Activated CD8-positive, alpha-beta memory T cell treated with anti-CD3 and anti-CD28 coated beads, Interleukin-2, amount 50 U/mL, for 48 hours (primary cell): ENCODE measurements at regions not wholly inside any gene's neighbourhood (a gene's known extent, or its start where the extent isn't known, plus 50 kb on each side); places are given as distances from the start of the nearest gene placed in this dataset.
"Not testable (repeated sequence)": the region's sequence is repeated elsewhere in the genome, so short reads cannot be mapped to it uniquely, and the experiment has no call there.

Source experiments
- DNase-seq: peaks from one replicate; pipeline ENCODE4 v3.0.0-alpha.2; 2020

DNA sequence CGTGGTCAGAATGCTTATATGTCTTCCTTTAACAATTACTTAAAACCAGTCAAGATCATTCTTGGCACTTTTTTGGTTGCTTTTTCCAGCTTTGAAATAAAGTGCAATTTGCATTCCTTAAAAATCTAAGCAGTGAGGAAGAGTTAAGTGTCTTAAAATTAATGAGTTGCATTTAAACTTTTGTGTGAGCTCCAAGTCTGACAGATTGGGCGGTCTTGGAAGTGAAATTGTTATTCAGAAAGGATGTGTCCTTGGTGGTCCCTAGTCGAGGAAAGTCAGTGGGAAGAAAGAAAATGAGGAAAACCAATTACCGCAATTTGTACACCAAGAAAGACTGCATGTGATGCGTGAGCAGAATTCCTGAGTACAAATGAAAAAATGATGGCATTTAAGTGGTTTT is 132.5 kb downstream of the HHIPL2 start:
- DNase-seq: no peak

DNA sequence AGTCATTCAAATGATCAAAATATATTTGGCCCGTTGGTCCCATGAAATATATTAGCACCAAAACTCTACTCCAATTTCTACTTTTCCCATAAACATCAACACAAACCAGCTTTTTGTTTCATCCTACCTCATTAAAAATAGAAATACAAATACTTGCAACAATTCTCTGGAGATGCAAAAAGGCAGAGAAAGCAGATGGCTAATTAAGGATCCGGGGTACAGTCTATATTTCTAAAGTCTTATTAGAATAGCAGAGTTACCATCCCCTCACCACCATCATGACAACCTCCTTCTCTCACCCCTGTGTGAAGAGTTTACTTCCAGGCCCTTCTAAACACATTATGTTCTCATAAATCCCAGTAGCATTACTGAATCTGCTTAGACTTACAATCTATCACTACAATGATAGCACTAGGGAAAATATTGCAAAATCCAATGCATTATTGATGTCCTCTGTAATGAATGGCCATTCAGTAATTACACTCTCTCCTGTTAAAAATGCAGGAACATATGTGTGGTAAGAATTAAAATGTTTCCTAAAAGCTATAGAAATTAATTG is 133.8 kb downstream of the HHIPL2 start:
- no peak for DNase-seq

DNA sequence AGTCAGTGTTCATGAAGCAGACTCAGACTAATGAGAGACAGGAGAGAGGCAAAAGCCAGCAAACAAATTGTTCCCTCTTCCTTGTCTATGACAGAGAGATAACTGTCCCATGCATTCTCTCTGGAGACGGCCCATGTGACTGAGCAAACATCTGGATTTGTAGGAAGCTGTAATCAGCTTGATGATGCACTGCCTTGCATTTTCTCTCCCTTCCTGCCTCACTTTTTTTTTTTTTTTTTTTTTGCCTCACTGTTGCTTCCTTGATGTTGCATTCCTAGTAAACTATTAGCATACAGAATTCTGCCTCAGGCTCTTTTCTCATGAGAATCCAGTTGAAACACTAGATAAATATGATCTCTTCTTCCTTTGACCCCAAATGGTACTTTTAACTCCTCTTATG is 134.5 kb downstream of the HHIPL2 start:
- no peak for DNase-seq

GRCh38 chr1:222404710-222405109 is 143.2 kb downstream of the HHIPL2 start:
- no peak for DNase-seq

GRCh38 chr1:222399197-222399596 is 148.7 kb downstream of the HHIPL2 start:
- DNase-seq: no peak

DNA sequence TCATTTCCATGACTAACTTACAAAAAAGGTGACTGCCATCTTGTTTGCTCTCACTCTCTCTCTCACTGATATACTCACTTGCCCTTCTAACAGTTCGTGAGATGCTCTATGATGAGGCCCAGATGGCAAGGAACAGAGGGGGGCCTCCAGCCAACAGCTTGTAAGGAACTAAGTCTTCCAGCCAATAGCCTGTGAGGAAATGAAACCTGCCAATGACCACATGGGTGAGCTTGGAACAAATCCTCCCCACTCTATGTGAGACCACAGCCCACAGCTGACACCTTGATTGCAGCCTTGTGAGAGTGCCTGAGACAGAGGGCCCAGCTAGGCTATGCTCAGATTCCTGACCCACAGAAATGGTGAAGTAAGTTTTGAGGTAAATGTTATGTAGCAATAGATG is 153.7 kb downstream of the HHIPL2 start:
- no peak for DNase-seq

DNA sequence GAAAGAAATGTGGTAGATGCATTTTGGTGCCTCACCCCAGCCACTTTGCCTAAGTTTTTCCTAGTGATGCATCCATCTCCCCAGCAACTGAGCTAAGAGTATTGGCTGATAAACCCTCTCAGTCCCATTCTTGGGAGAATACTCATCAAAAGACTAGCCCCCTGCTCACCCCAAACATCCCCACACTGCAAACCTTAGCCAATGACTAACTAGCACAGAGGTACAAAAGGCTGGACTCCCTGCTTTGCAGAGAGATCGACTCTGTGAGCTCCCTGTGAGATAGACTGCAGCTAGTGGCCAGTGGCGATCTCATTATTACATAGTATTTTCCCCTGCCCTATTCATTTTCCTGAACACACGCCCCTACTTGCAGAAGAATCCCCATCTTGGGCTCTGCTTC is 155.3 kb downstream of the HHIPL2 start:
- DNase-seq: no peak

DNA sequence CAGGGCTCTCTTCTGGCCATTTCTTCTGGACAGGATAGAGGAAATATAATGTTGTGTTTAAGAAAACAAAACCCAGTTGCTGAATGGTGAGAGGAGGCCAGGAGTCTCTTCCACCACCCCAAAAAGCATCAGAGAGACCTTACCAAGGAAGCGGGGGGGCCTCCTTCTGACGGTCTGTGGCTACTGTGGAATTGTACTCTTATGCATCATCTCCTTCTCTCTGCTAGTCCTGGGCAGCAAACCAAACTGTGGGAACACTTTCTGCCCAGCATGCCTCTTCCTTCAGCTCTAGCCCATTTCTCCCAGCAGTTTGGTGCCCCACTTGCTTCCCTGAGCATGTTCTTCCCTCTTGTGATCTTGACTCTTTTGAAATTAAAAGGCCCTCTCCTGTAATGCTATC is 157.7 kb downstream of the HHIPL2 start:
- no peak for DNase-seq

GRCh38 chr1:222387007-222387814 is 160.7 kb downstream of the HHIPL2 start:
- DNase-seq: no peak

DNA sequence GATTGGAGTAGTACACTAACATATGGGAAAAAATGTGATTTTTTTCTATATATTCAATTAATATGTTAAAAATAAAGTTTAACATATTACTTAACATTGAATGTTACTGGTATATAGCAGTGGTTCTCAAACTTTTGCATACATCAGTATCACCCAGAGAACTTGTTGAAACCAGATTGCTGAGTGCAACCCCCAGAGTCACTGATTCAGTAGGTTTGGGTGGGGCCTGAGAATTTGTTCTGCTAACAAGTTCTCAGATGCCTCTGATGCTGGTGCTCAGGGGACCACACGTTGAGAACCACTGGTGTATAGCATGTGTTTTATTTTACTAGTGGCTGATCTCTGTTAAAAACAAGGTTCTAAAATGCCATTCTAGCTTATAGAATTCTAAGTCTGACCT is 161.9 kb downstream of the HHIPL2 start:
- DNase-seq: no peak

- DNase-seq: no peak
Observed at GRCh38 chr1:222385262-222385661, 162.6 kb downstream of the HHIPL2 start.

GRCh38 chr1:222384531-222384930 is 163.4 kb downstream of the HHIPL2 start:
- no peak for DNase-seq

GRCh38 chr1:222382171-222382570 is 165.7 kb downstream of the HHIPL2 start:
- DNase-seq: no peak

DNA sequence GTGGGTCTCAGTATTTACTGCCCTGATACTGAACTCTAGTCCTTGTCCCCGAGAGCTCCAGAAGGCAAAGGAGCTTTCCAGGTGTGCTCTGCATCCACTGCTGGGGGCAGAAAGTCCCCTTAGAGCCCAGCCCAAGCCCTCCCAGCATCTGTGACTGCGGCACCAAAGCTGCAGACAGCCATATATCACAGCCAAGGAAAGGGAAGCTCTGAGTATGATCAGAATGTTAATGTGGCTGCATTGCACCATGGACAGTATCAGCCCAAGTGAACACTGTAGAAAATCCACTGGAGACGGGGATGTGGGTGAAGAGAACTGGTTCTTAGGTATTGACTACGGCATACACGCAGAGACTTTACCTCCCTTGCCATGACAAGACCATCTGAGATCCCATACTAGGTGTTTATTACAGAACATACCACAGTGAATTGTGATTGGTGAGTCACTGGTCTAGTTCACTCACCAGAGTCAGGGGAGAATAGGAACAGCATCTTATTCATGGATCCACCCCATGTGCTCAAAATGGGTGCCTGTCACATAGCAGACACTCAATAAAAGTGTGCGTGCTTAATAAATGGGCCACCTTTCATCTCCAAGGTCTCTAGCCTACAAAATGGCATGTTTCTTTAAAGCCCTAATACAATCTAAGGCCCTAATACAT is 170.3 kb downstream of the HHIPL2 start:
- no peak for DNase-seq

DNA sequence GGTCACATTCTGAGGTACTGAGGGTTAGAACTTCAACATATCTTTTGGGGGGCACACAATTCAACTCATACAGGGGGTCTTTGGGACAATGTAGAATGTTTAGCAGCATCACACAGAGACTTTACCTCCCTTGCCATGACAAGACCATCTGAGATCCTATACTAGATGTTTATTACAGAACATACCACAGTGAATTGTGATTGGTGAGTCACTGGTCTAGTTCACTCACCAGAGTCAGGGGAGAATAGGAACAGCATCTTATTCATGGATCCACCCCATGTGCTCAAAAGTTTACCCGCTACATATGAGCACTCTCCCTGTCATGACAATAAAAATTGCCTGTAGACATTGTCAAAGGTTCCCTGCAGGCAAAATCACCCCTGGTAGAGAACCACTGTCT is 171.1 kb downstream of the HHIPL2 start:
- not testable (repeated sequence) for DNase-seq

DNA sequence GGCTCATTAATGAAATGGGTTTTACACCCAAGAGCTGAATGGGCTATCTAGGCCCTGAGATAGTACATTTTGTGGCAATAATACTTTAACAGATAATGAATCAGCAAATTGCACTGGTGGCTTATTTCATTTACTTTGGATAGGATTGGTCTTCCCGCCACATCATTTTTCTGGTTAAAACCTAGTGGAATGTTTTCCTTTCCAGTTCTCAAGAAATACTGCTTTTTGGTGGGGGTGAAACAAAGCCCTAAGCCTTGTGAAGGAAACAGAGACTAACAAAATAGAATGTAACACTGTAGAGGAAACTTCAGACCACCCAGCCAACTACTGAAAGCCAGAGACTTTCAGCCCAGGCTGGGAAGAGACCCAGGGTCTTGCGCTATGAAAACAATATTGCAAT is 172.2 kb downstream of the HHIPL2 start:
- no peak for DNase-seq

- no peak for DNase-seq
Observed at GRCh38 chr1:222373831-222374602, 173.9 kb downstream of the HHIPL2 start.

GRCh38 chr1:222373216-222373615 is 174.7 kb downstream of the HHIPL2 start:
- DNase-seq: no peak

GRCh38 chr1:222372221-222372620 is 175.7 kb downstream of the HHIPL2 start:
- no peak for DNase-seq

DNA sequence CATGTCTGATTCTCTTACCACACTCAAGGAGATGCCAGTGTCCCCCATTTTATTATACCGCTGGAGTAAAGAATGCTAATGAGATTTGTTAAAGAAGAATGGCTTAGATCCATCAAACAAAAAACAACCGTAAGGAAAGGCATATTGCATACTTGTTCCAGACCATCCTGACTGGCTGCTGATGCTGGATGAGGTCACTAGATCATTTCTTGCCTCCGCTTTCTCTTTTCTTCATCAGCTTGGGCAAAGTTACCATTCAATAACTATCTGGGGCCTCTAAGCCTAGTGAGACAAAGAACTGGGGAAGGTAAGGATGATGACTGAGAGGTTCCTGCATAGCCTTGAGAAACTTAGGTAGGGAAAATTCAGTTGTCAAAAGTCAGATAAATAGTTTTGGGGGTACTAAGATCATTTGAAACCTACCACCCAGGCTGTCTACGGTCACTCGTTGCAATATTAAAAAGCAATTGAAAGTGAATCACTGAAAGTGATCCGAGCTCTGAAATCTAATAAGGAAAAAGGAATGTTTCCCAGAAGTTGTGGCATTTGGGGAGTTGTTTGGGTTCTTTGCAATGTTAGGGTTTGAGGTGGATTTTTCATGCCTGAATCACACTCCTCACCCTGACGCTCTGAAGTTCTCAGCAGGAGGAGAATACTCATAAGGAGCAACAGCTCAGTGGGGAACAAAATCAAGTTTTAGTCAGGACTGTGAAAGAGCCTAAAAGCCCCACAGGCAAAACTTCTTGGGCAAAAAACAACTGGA is 176.8 kb downstream of the HHIPL2 start:
- no peak for DNase-seq

DNA sequence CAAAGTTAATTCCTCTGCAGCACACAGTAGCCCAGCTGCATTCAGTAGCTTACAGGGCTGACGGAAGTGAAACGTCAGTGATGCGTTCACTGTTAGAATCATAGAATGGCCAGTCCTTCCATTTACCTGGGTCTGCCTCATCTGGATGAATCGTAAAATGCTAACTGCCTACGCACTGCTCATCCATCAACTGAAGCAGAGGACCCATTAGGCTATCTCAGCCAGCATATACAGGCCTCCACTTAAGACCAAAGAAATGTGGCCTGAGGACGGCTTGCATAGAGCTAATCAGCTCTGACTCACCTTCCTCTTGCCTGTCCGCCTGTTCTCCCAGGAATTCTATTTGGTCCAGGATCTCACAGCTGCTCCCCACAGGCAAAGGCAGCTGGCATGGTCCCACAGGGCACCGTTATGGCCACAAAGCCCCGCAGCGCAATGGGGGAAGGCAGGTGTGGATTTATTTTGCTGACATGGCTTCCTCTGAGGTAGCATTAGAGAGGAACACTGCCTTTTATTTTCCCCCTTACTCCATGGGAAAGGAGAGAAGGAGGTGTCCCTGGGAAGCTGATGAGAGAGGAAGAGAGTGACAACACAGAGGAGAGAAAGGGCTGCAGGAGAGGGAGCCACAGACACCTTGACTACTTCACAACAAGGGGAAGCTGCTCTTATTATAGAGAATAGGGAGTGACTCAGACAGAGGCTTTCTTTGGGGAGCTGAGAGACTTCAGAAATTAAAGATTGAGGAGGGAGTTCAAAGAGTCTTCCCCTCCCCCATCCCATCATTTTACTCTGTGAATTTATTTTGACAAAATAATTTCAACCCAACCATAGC is 177.6 kb downstream of the HHIPL2 start:
- DNase-seq: no peak

DNA sequence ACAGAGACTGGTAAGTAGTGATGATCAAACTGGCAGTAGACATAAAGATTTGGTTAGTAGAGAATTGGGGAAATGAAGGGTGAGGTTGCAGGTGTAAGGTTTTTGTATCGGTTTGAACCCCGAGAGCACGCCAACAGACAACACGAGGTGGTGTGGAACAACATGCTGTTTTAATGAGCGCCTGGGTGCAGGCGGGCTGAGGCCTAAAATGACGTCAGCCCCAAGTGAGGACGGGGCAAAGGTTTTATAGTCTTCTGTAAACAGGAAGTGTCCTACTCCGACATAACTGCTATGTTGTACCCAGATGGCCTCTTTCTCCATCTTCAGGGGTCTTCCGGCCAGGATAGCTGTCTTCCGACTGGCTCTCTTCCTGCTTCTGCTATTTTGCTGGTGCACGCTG is 178.8 kb downstream of the HHIPL2 start:
- no peak for DNase-seq
